HepG2 (cell line): ENCODE measurements at regions not wholly inside any gene's neighbourhood (a gene's known extent, or its start where the extent isn't known, plus 50 kb on each side); places are given as distances from the start of the nearest gene placed in this dataset.
"Not testable (repeated sequence)": the region's sequence is repeated elsewhere in the genome, so short reads cannot be mapped to it uniquely, and the experiment has no call there.

Experiments used
- ZFP41 ChIP-seq: sonication (generic); formaldehyde crosslinking; IDR thresholded peaks from 2 replicates; pipeline ENCODE4 v1.4.0; 2020; ENCODE audit warnings: mild to moderate bottlenecking, missing genetic modification reagents, borderline replicate concordance
- ZNF670 ChIP-seq: sonication (generic); formaldehyde crosslinking; IDR thresholded peaks from 2 replicates; pipeline ENCODE4 v1.8.0; 2022; ENCODE audit warnings: mild to moderate bottlenecking, missing genetic modification reagents, borderline replicate concordance

DNA sequence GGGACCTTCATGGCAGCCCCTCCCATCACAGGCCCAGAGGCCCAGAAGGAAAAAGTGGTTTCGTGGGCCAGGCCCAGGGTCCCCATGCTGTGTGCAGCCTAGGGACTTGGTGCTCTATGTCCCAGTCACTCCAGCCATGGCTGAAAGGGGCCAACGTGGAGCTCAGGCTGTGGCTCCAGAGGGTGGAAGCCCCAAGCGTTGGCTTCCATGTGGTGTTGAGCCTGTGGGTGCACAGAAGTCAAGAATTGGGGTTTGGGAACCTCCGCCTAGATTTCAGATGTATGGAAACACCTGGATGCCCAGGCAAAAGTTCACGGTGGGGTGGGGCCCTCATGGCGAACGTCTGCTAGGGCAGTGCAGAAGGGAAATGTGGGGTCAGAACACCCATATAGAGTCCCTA, 105.3 kb upstream of the UNC5B start:
- not testable (repeated sequence) for TF ChIP-seq ZFP41; ZNF670 (CRISPR knock-in tag)
